ENCODE measurements at regions not wholly inside any gene's neighbourhood (a gene's known extent, or its start where the extent isn't known, plus 50 kb on each side); places are given as distances from the start of the nearest gene placed in this dataset.

DNA sequence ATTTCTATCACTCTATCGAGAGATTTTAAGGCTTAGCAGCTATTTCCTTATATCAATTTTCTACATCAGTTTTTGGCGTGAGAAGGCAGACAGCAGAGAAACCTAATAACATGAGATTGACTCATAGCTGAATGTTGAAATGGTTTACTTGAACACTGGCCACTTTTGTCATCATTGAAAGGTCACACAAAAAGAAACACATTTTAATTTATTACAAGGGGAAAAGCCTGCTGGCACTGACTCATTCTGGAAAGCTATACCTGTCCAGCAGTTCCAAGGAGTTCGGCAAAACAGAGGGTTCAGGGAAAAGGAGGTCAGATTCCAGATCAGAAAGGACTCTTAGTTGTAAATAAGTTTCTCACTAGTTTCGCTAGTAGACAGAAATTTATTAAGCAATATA lies 566.4 kb downstream of the DNAH5 start:
- H3K27ac Mint-ChIP-seq, result no peak overlapping the region
- H3K4me1 Mint-ChIP-seq, result no peaks in the 10 kb centered on the region
- H3K4me3 Mint-ChIP-seq, result no peak overlapping the region
- H3K9me3 Mint-ChIP-seq, result no peaks in the 10 kb centered on the region
- TF ChIP-seq, protein P1, sequence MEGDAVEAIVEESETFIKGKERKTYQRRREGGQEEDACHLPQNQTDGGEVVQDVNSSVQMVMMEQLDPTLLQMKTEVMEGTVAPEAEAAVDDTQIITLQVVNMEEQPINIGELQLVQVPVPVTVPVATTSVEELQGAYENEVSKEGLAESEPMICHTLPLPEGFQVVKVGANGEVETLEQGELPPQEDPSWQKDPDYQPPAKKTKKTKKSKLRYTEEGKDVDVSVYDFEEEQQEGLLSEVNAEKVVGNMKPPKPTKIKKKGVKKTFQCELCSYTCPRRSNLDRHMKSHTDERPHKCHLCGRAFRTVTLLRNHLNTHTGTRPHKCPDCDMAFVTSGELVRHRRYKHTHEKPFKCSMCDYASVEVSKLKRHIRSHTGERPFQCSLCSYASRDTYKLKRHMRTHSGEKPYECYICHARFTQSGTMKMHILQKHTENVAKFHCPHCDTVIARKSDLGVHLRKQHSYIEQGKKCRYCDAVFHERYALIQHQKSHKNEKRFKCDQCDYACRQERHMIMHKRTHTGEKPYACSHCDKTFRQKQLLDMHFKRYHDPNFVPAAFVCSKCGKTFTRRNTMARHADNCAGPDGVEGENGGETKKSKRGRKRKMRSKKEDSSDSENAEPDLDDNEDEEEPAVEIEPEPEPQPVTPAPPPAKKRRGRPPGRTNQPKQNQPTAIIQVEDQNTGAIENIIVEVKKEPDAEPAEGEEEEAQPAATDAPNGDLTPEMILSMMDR (IDR thresholded peaks at IDR 0.05; ENCODE audit: unreplicated experiment in 3 of 3), result no peak
- no peaks in the 10 kb centered on the region for H3K36me3 Mint-ChIP-seq (ENCODE audit: low read depth)
- H3K27me3 Mint-ChIP-seq (ENCODE audit: low read depth), result no peaks in the 10 kb centered on the region

DNA sequence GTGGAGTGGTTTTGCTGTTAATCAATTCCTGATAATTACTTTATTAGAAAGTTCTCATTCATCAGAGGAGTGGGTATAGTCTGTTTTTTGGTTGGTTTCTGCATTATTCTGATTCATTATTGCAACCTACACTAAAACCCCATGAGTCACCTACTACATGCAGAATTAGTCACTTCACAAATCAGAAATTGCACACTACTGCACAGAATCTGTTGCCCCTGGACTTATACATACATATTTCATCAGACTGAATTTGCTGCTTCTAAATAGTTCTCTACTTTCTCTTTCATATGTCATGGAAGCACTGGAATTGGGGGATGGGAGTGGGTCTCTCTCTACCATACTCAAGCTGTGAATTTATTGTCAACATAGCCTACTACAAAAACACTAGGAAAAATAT lies 585.1 kb downstream of the DNAH5 start:
- Mint-ChIP-seq H3K36me3 (ENCODE audit: low read depth) (no peaks in the 10 kb centered on the region), H3K9me3 (no peaks in the 10 kb centered on the region), H3K27ac (no peak overlapping the region), H3K4me3 (no peak overlapping the region), H3K27me3 (ENCODE audit: low read depth) (no peaks in the 10 kb centered on the region), H3K4me1 (no peaks in the 10 kb centered on the region)
- TF ChIP-seq, protein P1 (IDR thresholded peaks at IDR 0.05; ENCODE audit: unreplicated experiment in 3 of 3), result no peak

DNA sequence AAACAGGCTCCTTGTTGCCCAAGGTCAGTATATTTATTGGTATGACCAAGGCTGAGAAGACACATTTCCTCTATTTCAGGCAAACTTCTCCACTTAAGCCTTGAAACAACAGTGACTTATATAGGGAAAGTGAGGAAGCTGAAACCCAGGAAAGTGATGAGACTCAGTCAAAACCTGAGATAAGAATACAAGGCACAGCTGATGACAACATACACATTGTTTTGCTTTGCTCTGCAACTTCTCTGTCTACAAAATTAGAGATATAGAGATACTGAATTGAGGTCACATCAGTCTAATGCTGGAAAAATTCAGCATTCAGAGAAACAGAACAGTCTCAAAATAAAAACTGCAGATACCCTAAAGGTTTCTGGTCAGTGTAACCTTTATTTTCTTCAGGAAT lies 586.1 kb downstream of the DNAH5 start:
- no peaks in the 10 kb centered on the region for H3K36me3 Mint-ChIP-seq (ENCODE audit: low read depth)
- no peak overlapping the region for H3K27ac Mint-ChIP-seq
- H3K4me1 Mint-ChIP-seq, result no peaks in the 10 kb centered on the region
- H3K9me3 Mint-ChIP-seq, result no peaks in the 10 kb centered on the region
- no peak overlapping the region for H3K4me3 Mint-ChIP-seq
- no peaks in the 10 kb centered on the region for H3K27me3 Mint-ChIP-seq (ENCODE audit: low read depth)
- TF ChIP-seq, protein P1 (IDR thresholded peaks at IDR 0.05; ENCODE audit: unreplicated experiment in 3 of 3), result no peak

DNA sequence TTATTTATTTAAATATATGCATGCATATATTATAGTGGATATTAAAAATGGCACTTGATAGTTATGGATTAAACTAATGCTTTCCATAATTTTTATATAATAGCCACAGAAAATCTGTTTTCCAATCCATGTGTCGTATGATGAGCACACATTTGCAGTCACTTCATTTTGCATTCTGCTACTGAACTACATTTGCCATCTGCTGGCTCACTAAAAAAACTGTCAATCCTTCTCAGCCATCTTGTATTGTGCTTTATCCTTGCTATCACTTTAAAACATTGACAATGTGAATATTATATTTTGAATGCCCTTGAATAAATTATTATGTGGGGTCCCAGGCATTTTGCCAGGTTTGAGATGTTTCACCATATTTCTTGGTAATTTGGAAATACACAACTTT lies 586.6 kb downstream of the DNAH5 start:
- Mint-ChIP-seq H3K36me3 (ENCODE audit: low read depth) (no peaks in the 10 kb centered on the region), H3K27ac (no peak overlapping the region), H3K27me3 (ENCODE audit: low read depth) (no peaks in the 10 kb centered on the region), H3K9me3 (no peaks in the 10 kb centered on the region), H3K4me1 (no peaks in the 10 kb centered on the region), H3K4me3 (no peak overlapping the region)
- TF ChIP-seq, protein P1 (IDR thresholded peaks at IDR 0.05; ENCODE audit: unreplicated experiment in 3 of 3), result no peak

GRCh38 chr5:13356226-13356625 lies 588.3 kb downstream of the DNAH5 start:
- H3K27me3 Mint-ChIP-seq (ENCODE audit: low read depth), result no peaks in the 10 kb centered on the region

GRCh38 chr5:13354611-13355010 lies 589.9 kb downstream of the DNAH5 start:
- TF ChIP-seq, protein P1 (IDR thresholded peaks at IDR 0.05; ENCODE audit: unreplicated experiment in 3 of 3), result no peak
- Mint-ChIP-seq H3K4me1 (no peaks in the 10 kb centered on the region), H3K9me3 (no peaks in the 10 kb centered on the region), H3K4me3 (no peak overlapping the region), H3K36me3 (ENCODE audit: low read depth) (no peaks in the 10 kb centered on the region), H3K27ac (no peak overlapping the region), H3K27me3 (ENCODE audit: low read depth) (no peaks in the 10 kb centered on the region)

More at GRCh38 chr5:13356226-13356625, 588.3 kb downstream of the DNAH5 start:
- TF ChIP-seq, protein P1 (IDR thresholded peaks at IDR 0.05; ENCODE audit: unreplicated experiment in 3 of 3), result no peak
- Mint-ChIP-seq H3K36me3 (ENCODE audit: low read depth) (no peaks in the 10 kb centered on the region), H3K27ac (no peak overlapping the region), H3K9me3 (no peaks in the 10 kb centered on the region), H3K4me1 (no peaks in the 10 kb centered on the region), H3K4me3 (no peak overlapping the region)

Data from nephron (organoid).